ENCODE measurements at regions not wholly inside any gene's neighbourhood (a gene's known extent, or its start where the extent isn't known, plus 50 kb on each side); places are given as distances from the start of the nearest gene placed in this dataset.
A peak's percentile ranks its signal among the peaks of the same experiment; 100 is the strongest.

DNA sequence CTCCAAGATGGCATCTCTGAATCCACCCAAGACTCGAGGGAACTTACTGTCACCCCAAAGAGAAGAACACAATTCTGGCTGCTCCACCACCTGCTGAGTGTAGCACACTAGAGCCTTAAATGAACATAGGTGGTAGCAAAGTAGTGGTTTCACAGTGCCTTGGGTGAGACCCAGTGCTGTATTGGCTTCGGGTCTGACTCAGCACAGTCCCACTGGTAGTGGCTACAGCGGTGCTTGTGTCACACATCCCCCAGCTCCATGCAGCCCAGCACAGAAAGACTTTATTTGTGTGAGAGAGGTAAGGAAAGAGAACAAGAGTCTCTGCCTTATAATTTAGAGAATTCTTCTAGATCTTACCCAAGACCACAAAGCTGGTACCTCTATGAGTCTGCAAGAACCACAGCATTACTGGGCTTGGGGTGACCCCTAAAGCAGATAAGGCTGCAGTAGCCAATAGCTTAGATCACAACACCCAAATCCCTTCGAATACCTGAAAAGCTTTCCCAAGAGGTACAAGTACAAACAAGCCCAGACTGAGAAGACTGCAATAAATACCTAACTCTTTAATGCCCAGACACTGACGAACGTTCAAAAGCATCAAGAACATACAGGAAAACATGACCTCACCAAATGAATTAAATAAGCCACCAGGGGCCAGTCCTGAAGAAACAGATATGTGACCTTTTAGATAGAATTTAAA lies 83.3 kb upstream of the SLC38A4 start:
- DNase-seq (ENCODE audit: low read depth in 4 of 4, low spot score in 2 of 4): no peak

GRCh38 chr12:46910830-46911229 lies 85.0 kb upstream of the SLC38A4 start:
- DNase-seq (ENCODE audit: low read depth in 4 of 4, low spot score in 2 of 4): no peak

DNA sequence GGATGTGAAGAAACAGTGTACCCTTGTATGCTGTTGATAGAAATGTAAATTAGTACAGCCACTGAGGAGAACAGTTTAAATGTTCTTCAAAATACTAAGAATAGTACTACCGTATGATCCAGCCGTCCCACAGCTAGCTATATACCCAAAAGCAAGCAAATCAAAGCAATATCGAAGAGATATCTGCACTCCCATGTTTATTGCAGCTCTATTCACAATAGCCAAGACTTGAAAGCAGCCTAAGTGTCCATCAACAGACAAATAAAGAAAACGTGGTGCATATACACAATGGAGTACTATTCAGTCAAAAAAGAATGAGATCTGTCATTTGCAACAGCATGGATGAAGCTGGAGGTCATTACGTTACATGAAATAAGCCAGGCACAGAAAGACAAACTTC lies 88.5 kb upstream of the SLC38A4 start:
- no peak for DNase-seq (ENCODE audit: low read depth in 4 of 4, low spot score in 2 of 4)

GRCh38 chr12:46915082-46915481 lies 89.3 kb upstream of the SLC38A4 start:
- no peak for DNase-seq (ENCODE audit: low read depth in 4 of 4, low spot score in 2 of 4)

DNA sequence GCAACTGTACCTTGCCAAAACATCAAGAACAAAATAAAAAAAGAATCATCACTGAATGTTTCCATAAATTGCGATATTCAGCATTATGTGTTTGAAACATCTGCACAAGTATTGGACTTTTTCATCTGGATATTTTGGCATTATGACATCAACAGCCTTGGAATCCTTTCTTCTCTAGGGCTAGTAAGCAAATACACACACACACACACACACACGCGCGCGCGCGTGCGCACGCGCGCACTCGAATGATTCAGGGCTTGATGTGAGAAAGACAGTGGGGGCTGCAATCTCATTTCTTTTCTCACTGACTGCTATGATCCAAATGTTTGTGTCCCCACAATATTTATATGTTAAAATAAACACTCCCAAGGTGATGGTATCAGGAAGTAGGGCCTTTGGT lies 90.0 kb upstream of the SLC38A4 start:
- no peak for DNase-seq (ENCODE audit: low read depth in 4 of 4, low spot score in 2 of 4)

GRCh38 chr12:46916796-46917419 lies 91.1 kb upstream of the SLC38A4 start:
- no peak for DNase-seq (ENCODE audit: low read depth in 4 of 4, low spot score in 2 of 4)

DNA sequence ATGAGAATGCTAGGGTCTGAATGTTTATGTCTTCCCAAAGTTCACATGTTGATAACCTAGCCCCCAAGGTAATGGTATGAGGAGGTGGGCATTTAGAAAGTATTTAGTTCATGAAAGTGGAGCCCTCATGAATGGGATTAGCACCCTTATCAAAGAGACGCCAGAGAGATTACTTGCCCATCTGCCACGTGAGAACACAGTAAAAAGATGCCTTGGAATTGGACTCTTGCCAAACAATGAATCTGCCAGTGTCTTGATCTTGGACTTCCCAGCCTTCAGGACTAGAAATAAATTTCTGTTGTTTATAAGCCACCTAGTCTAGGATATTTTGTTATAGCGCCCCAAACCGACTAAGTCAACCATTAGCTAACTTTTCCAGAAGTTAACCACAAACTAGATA lies 92.0 kb upstream of the SLC38A4 start:
- DNase-seq (ENCODE audit: low read depth in 4 of 4, low spot score in 2 of 4): no peak

DNA sequence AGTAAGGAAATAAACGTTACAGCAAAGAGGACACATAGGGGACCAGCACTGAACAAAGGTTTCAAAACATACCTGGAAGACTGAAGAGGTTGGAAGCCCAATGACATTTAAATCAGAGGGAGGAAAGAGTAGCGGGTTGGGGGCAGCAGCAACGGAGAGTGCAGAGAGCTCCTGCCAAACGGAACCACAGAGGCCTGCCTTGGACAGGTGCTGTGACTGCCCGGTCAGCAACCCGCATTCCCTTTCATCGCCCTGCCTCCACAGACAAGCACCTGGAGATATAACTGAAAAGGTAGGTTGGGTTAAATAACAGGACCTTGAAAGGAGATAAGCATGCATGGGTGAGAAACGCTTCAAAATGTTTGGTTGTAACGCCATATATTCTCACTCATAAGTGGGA lies 92.8 kb upstream of the SLC38A4 start:
- DNase-seq (ENCODE audit: low read depth in 4 of 4, low spot score in 2 of 4): no peak

DNA sequence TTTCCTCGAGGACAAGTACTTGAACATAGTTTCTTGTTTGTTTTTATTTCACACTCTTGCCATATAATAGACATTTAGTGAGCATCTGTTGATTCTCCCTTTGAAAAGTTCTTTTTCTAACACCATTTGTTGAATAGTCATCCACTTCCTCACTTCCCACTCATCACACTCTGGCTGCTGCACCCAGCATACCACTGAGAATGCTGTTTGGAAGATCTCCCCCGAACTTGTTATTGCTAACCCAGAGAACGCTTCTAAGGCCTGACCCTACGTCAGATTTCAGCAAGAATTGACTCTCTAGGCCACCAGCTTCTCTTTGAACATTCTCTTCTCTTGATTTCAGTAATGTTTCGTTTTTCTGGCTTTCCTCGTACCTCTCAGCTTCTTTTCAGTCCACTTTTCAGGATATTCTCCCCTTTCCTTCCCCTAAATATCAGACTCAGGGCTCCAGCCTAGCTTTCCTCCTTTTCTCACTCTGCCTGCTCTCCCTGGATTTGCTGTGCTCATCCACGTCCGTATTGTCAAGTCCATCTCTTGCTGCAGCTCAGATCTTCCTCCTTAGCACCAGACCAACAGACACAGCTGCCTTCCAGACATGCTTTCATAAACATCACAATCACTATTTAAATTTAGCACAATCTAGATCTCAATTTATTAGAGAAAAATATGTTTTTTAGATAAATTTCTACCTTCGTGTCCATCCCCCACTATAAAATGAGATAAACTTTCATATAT lies 94.0 kb upstream of the SLC38A4 start:
- no peak for DNase-seq (ENCODE audit: low read depth in 4 of 4, low spot score in 2 of 4)

GRCh38 chr12:46920499-46920898 lies 94.7 kb upstream of the SLC38A4 start:
- no peak for DNase-seq (ENCODE audit: low read depth in 4 of 4, low spot score in 2 of 4)

DNA sequence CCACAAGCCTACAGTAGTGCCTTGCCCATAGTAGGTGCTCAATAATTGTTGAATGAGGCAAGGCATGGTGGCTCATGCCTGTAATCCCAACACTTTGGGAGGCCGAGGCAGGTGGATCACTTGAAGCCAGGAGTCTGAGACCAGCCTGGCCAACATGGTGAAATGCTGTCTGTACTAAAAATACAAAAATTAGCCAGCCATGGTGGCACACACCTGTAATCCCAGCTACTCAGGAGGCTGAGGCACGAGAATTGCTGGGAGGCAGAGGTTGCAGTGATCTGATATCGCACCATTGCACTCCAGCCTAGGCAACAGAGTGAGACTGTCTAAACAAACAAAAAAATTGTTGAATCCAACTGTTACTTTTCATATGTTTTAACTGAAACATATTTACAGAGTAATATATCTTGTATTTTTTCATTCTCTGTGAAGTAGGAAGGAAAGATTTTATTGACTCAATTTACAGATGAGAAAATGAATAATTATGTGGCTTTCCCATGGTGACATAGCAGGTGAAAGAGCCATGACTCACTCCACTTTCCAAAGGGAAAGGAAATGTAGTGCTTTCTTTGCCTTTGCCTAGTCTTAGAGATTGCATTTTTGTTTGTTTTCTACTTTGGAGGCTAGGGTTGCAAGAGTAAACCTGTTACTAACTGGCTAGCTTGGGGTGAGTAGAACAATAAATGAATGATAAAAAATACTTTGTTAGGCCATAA lies 95.4 kb upstream of the SLC38A4 start:
- DNase-seq (ENCODE audit: low read depth in 4 of 4, low spot score in 2 of 4): no peak

- no peak for DNase-seq (ENCODE audit: low read depth in 4 of 4, low spot score in 2 of 4)
These were observed 96.0 kb upstream of the SLC38A4 start for GRCh38 chr12:46921764-46922133.

GRCh38 chr12:46926526-46926925 lies 100.7 kb upstream of the SLC38A4 start:
- DNase-seq (ENCODE audit: low read depth in 4 of 4, low spot score in 2 of 4): no peak

DNA sequence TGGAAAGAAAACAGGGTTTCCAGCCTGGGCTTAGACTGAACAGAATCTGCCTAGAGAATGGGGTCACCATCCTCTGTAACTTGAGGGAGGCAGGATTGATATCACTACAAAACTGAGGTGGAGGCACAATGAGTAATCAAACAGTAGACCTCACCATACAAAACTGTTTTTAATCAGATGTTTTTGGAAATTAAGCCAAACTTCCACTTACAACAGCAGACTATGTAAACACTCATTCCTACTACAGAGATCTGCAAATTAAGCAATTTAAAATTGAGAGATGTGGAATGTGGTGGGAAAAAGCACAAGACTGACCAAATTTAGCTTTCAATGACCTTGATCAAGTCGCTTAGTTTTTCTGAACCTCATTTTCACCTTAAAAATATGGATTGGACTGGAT lies 104.3 kb upstream of the SLC38A4 start:
- no peak for DNase-seq (ENCODE audit: low read depth in 4 of 4, low spot score in 2 of 4)

- peak in 2 of 4 donors; percentile 18 to 21 for DNase-seq (ENCODE audit: low read depth in 4 of 4, low spot score in 2 of 4)
These were observed 108.2 kb upstream of the SLC38A4 start for GRCh38 chr12:46933947-46934346.

GRCh38 chr12:46934374-46935111 lies 108.7 kb upstream of the SLC38A4 start:
- no peak for DNase-seq (ENCODE audit: low read depth in 4 of 4, low spot score in 2 of 4)

GRCh38 chr12:46935271-46935847 lies 109.6 kb upstream of the SLC38A4 start:
- DNase-seq (ENCODE audit: low read depth in 4 of 4, low spot score in 2 of 4): no peak

GRCh38 chr12:46936042-46936441 lies 110.2 kb upstream of the SLC38A4 start:
- no peak for DNase-seq (ENCODE audit: low read depth in 4 of 4, low spot score in 2 of 4)

DNA sequence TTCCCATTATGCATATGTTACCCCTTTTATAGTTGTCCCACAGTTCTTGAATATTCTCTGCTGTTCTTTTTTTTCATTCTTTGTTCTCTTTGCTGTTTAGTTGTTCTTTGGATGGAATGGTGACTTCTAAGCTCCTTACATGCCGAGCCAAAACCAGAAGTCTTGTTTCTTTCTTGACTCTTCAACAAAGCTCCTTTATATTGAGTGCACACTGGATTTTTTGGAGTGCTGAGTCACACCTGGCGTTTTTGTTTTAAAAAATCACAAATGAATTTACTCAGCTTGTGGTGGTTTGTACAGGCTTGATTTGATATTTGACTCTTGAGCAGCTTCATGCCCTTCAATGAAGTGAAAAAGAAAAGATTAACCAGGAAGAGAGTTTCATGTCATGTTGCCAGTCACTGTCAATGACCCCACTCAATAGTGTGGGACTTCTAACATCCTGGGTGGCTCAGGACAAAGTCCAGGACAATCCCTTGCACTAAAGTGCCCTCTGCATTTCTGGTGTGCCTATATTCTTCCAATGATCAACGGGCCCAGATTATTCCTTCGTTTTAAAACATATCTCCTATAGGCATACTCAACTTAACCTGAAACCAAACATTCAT lies 112.4 kb upstream of the SLC38A4 start:
- no peak for DNase-seq (ENCODE audit: low read depth in 4 of 4, low spot score in 2 of 4)

- no peak for DNase-seq (ENCODE audit: low read depth in 4 of 4, low spot score in 2 of 4)
These were observed 116.2 kb upstream of the SLC38A4 start for GRCh38 chr12:46941981-46942380.
